ENCODE measurements at regions not wholly inside any gene's neighbourhood (a gene's known extent, or its start where the extent isn't known, plus 50 kb on each side); places are given as distances from the start of the nearest gene placed in this dataset.
"Not testable (repeated sequence)": the region's sequence is repeated elsewhere in the genome, so short reads cannot be mapped to it uniquely, and the experiment has no call there.

DNA sequence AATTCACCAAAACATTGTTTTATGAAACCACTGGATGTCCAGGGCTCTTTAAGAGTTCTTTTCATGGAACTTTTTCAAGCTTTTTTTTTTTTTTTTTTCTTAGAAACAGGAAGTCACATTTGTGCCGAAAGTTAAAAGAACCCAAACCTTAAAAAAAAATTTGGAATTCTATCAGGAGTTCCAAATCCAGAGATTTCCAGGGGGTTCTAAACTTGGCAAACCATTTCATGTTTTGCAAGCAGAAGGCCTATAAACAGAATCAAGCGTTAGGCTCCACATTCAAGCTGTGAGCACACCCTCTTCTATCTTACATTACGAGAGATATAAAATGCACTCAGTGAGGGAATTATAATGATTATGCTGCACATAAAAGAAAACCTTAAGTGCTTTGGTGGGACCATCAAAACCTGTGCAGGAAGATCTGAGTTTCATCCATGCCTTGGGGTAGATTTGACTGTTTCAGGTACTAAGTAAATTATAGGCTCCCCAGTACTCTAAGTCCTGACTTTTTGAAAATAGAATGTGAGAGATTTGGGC is 154.8 kb upstream of the FAR2 start:
- DNase-seq, result no peak

DNA sequence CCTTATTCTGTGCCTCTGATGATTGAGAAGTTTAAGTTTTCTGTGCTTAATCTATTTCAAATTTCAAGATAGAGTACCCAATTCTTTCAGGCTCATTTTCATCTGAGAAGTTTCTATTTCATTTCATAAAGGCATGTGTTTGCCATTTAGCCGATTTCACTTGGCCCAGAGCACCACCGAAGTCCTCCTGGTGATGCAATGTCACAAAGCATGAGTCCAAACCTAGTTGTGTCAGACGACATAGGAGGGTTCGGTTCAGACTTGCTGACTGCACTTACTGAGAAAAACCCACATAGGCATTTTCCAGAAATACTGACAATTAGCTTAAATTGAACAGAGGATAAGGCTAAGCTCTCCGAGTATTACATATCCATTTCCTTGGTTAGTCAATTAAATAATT is 152.4 kb upstream of the FAR2 start:
- no peak for DNase-seq

DNA sequence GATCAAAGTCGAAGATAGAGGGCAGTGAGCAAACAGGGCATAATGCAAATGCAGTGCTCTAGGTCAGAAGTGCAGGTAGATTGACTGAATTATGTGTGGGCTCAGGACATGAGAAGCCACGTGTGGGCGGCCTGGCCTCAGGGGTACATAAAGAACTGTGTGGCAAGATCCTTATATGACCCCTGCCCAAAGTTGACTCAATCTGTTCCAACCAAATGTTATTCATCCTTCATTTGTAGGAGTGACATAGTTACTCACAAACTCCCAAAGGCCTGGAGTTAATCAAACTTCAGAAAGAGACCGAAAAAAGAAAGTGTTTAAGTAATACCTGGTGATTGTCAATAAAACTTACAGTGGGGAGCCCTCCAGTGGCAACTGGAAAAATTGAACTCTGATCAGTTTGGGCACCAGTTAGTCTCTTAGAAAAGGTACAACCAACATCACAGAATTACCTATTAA is 150.4 kb upstream of the FAR2 start:
- DNase-seq, result peak in 1 of 2 donors; percentile 2

DNA sequence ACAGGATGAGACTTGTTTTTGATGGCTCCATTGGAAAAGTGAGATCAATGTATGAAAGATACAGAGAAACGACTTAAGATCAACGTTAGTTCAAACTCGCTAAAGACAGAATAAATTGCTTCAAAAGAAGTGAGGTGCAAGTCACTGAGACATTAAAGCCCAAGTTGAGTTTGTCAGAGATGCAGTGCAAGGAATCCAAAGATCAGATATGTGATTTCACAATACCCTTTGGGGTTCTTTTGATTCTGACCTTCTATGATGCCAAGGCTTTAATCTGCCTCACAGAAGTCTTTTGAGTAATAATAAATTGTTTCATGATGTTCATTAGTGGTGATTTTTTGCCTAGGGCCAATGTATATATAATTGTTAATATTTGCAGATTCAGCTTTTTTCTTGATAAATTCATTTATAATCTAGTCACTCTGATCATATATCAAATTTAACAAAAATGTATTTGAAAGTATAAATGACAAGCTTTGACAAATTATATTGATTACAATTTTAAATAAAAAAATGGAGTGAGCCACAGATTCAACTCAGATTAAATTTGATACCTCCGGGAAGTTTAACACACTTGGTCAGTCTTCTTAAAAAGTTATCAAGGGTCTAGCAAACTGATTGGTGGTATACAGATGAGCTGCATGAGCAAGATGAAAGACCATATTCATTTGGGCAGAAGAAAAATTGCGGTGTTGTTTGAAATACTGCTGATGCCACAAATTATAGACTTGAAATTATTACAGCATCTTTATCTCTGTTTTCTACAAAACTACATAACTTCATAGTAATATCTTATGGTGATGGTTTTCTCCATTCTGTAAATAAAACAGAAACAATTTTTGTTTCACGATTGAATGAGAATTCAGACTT is 144.8 kb upstream of the FAR2 start:
- no peak for DNase-seq

DNA sequence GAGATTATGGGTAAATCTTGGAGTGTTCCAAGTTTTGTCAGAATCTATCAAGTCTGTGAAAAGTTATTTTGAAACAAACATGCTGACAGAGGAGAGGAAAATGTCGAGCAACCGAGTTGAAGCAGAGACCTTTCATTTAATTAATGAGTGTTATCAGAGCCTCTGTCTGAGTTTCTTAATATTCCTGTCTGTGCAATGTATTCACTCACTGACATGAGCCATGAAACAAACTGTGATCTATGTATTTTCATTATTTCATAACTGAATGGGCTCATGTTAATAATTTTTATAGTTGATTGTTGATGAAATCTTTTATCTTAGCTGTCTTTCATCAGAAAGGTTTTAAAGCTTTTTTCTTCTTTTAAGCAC is 144.2 kb upstream of the FAR2 start:
- no peak for DNase-seq

DNA sequence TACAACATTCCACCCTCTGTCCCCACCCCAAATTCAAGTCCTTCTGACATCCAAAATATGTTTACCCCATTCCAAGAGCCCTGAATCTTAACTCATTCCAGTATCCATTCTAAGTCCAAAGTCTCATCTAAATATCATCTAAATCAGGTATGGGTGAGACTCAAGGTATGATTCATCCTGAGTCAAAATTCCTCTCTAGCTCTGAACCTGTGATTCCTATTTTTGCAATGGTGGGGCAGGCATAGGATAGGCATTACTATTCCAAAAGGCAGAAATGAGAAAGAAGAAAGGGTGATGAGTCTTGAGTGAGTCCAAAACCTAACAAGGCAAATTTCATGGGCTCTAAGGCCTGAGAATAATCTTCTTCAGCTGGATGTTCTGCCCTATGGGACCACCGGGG is 140.3 kb upstream of the FAR2 start:
- no peak for DNase-seq

DNA sequence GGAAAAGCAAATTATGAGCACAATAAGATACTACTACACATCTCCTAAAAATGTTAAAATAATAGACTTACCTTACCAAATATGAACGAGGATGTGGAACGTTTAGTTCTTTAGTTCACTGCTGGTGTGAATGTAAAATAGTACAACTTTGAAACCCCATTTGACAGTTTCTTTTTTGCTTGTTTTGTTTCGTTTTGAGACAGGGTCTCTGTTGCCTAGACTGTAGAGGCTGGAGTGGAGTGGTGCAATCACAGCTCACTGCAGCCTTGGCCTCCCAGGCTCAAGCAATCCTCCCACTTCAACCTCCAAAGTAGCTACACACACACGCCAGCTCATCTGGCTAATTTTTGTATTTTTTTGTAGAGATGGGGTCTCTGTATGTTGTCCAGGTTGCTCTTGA is 136.4 kb upstream of the FAR2 start:
- no peak for DNase-seq

DNA sequence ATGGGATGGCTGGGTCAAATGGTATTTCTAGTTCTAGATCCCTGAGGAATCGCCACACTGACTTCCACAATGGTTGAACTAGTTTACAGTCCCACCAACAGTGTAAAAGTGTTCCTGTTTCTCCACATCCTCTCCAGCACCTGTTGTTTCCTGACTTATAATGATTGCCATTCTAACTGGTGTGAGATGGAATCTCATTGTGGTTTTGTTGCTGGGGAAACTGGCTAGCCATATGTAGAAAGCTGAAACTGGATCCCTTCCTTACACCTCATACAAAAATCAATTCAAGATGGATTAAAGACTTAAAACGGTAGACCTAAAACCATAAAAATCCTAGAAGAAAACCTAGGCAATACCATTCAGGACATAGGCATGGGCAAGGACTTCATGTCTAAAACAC is 131.5 kb upstream of the FAR2 start:
- not testable (repeated sequence) for DNase-seq

DNA sequence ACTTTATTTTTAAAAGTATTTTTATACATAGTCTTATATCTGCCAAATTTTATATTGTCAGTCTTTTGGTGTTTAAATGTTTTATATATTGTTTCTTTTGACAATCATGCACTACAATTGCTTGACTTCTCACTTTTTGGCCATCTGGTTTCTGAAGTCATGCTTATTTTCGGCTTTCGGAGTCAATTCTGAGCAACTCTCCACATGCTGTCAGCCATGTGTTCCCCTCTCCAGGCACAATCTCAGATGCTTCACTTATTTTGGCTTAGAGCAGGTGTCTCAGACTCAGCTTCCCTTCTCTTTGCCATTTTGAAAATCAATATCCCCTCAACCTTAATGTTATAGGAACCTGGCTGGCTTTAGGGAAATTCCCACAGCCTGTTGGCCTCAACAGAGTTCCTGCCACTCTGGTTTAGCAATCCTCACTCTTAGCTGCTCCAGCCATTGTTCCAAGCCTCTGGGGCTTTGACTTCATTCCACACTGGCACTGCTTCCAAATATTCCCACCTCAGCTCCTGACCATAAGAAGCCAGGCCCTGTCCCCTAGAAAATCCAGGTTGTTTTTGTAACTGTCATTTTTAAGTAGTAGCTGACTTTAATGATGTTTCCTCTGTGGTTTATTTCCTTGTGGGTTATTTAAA is 125.5 kb upstream of the FAR2 start:
- DNase-seq, result no peak

DNA sequence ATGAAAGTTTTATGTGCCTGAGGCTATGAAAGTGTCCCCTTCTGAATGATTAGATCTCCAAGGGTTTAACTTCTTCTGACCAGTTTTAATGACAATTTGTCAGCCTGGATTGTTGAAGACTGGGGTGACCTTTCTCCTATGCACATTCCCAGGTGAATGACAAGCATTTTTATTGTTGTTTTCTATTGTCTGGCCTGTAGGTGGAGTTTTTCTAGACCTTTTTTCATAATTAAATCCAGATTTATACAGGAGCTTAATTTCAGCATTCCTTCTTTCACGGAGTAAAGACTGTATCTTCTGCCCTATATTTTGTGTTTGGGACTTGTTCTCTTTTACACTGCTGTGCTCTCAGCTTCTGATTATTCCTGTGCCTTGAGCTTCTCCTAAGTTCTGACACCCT is 125.0 kb upstream of the FAR2 start:
- no peak for DNase-seq

DNA sequence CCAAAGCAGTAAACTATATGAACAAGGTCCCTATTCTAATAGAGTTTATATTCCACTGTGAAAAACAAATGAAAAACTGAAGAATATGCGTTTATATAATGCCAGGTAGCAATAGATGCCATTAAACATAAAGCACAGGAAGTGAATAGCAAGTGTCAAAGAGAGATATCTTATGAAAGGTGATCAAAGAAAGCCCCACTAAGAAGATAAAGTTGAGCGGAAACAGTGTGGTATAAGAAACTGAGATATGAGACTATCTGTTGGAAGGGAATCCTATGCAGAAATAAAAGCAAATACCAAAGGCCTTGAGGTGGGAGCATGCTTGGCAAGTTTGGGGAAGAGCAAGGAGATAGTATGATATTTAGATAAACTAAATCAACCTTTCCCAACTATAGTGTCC is 123.1 kb upstream of the FAR2 start:
- no peak for DNase-seq

DNA sequence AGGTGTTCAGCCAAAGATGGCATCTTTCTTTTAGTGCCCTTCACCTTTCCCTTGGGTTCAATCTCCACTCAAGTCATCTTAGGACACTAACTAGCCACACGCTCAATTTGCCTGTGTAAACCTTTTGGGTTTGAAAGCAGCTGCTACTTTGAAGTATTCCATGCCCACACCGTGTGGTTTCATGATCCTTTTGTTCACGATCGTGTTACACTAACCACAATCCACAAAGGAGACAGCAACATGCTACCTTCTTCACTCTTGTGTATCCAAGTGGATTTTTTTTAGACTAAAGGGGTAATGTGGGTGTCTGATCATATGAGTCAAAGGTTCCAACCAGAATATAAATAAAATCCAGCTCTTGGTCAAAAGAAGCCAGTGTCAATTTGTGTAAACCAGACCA is 122.7 kb upstream of the FAR2 start:
- no peak for DNase-seq

DNA sequence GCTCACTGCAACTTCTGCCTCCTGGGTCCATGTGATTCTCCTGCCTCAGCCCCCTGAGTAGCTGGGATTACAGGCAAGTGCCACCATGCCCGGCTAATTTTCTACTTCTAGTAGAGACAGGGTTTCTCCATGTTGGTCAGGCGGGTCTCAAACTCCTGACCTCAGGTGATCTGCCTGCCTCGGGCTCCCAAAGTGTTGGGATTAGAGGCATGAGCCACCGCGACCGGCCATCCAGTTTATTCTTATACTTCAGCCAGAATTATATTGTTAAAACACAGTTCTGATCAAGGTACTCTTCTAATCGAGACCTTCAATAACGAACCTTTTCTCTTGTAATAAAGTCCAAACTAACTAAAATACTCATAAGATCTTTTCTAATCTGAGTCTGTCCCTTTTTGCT is 119.6 kb upstream of the FAR2 start:
- not testable (repeated sequence) for DNase-seq

DNA sequence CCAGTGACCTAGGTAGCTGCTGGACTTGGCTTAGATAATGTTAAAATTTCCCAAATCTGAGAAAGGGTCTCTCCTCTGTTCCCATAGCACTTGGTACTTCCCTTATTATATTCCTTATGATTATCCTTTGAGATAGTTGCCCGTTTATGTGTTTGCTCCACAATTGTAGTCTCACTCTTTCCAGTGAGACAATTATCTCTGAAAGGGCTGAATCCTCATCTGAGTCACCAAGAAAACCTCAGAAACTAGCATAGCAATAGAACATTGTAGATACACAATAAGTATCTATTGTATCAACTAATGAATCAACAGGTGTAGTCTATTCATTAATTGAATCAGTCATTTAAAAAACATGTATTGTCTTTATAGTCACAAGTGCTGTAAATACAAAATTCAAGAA is 119.1 kb upstream of the FAR2 start:
- DNase-seq, result no peak

DNA sequence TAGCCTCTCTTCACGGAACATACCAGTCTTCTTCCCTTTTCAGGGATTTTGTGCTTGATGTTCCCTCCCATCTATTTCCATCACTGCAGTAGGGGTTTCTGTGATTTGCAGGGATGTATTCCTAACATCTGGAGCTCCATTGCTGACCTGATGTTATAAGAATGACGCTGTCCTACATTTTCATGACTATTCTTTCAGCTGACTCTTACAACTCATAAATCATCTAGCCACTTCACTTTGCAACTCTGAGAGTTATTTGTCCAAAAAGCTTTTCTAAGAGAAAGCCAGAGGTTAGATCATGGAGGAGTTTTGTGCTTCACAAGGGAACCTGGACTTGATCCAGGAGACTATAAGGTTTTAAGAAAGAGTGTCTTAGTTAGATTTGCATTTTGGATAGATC is 116.6 kb upstream of the FAR2 start:
- no peak for DNase-seq

DNA sequence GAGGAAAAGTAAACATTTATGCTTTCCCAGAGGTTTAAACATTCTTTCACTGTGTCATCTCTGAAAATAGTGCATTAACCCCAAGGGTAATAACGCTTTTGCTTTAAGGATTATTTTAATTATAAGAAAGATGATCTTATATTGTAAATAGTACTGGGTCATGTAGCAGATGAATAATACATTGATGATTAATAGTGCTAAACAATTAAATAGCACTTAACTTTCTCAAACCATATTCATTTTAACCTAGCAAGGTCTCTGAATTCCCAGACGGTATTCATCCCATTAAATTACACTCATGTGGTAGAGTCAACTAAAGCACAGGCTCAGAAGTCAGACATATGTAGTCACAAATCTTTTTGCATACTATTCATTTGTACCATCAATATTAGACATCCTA is 115.6 kb upstream of the FAR2 start:
- DNase-seq, result no peak

DNA sequence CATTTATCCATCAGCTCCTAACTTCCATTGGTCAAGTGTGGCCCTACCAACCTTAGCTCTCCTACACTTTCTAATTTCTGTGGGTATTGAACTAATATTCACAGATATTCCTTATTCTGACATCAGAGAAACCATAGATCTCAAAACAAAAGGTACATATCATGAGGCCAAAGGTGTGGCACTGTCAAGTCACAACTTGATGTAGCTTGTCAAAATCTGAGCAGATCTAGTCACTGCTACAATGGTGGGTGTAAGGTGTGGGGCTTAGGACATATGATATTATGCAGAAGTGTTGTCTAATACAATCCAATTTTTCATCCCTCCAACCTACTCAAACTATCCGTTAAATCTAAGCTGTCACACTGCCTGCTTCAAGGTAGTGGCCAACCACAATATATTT is 114.0 kb upstream of the FAR2 start:
- DNase-seq, result no peak

DNA sequence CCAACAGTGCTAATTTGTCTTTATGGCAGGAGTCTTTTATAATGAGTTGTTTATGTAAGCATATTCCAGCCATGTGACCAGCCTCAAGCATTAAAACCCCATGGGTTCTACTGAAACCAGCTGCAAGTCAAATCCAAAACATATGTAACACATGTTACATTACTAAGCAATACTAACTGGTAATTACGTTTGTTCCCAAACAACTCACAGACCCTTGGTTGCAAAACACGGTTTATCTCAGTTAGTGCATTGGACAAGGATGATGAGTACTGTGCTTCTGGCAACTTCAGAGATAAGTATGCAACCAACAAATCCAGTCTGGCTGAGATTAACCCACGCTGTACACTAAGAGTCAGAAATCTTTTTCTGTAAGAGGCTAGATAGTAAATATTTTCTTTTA is 110.1 kb upstream of the FAR2 start:
- no peak for DNase-seq

DNA sequence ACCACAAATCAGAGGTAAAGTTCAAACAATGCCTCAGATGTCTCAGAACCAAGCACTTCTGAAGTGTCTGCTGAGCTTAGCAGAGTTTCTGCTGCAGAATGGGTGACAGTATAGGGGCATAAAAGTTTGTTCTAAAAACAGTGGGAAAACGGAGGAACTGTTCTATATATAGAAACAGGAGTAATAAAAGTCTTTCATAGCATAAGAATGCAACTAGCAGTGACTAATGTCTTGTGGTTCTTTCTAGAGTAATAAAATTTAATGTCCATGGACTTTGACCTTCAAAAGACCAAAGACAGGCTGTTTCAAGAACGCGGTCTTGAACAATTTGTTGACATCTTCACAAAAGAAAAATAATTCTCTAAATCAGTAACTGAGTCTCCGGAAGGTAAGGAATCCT is 107.5 kb upstream of the FAR2 start:
- no peak for DNase-seq

DNA sequence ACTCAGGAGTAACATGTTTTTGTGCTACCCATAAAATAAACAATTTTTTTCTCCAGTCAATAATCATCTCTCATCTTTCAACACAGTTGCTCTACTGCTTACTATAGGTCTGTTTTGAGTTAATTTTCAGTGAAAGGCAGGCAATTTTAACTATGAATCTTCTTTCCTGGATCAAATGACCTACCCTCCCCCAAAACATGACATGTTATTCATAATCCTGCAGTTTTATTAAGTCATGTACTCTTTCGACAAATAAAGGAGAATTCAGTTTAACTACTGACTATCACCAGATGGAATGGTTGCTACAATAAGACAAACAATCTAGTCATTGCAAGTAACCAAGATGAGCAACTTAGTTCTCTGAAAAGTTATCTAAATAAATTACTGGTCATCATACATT is 106.0 kb upstream of the FAR2 start:
- no peak for DNase-seq

DNA sequence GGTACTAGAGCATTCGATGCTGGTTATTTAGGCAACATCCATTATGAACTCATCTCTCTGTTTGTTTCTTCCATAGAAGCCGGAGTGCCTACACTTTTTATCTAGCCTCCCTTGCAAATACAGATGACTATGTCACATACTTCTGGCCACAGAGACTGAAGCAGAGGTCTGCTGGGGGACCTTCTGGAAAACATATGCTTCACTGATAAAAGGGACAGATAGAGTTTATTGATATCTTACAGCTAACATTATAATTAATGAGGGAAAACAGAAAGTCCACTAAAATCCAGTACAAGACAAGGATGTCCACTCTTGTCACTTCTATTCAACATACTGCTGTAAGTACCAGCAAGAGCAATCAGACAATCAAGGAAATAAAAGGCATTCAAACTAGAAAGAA is 104.3 kb upstream of the FAR2 start:
- DNase-seq, result no peak

DNA sequence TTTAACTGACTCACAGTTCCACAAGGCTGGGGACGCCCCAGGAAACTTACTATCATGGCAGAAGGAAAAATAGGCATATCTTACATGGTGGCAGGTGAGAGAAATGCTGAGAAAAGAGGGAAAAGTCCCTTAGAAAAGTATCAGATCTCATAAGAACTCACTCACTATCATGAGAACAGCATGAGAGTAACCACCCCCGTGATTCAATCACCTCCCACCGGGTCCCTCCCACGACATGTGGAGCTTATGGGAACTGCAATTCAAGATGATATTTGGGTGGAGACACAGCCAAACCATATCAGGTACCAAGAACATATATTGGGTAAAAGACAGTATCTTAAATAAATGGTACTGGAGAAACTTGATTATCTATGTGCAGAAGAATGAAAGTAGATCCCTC is 100.3 kb upstream of the FAR2 start:
- peak in 1 of 2 donors; percentile 27 for DNase-seq

DNA sequence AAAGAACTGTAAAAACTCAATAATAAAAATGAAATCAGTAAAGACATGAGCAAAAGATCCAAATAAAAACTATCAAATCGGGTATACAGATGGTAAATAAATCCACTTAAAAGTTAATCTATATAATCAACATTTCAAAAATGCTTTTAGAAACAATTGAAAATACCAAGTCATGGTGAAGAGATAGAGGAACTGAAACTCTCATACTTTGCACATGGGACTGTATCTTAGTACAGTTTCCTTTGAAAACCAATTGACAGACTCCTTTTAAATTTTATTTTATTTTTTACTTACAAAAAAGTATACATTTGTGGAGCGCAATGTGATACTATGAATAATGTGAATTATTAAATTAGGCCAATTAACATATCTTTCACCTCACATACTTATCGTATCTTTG is 98.6 kb upstream of the FAR2 start:
- peak in 1 of 2 donors; percentile 17 for DNase-seq

DNA sequence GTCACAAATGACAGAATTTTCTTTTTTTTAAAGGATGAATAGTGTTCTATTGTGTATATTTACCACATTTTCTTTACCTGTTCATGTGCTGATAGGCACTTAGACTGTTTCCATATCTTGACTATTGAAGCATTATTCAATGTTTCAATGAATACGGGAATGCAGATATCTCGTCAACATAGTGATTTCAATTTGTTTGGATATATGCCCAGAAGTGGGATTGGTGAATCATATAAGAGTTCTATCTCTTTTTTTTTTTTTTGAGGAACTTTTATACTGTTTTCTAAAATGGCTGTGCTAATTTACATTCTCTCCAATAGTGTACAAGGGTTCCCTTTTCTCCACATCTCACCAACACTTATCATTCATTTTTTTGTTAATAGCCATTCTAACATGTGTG is 97.9 kb upstream of the FAR2 start:
- no peak for DNase-seq

DNA sequence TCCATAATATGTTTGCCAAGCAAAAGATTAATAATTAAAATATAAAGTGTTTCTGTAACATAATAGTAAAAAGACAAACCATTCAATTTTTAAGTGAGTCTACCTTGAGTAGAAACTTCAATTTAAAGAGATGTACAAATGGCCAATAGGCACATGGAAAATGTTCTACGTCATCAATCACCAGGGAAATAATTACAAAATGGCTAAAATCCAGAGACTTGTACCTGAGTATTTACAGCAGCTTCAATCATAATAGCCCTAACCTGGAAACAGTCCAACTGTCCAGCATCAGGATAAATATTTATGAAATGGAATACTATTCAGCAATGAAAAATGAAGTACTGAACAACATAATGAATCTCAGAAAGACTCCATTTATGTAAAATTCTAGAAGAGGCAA is 95.5 kb upstream of the FAR2 start:
- DNase-seq, result no peak
